Activated CD8-positive, alpha-beta memory T cell treated with anti-CD3 and anti-CD28 coated beads for 36 hours (primary cell): ENCODE measurements at regions not wholly inside any gene's neighbourhood (a gene's known extent, or its start where the extent isn't known, plus 50 kb on each side); places are given as distances from the start of the nearest gene placed in this dataset.
"Not testable (repeated sequence)": the region's sequence is repeated elsewhere in the genome, so short reads cannot be mapped to it uniquely, and the experiment has no call there.

Experiments
- CTCF ChIA-PET: fragments of 350-600 bp; sonication (Branson Sonifier 250); formaldehyde crosslinking; loops from one replicate; lab custom pipeline; 2021; ENCODE audit warnings: antibody characterized with exemption; lab: Charles Lee
- POLR2A ChIA-PET: fragments of 350-600 bp; sonication (Branson Sonifier 250); formaldehyde crosslinking; loops from one replicate; lab custom pipeline; 2021; ENCODE audit warnings: antibody characterized with exemption; lab: Charles Lee

DNA sequence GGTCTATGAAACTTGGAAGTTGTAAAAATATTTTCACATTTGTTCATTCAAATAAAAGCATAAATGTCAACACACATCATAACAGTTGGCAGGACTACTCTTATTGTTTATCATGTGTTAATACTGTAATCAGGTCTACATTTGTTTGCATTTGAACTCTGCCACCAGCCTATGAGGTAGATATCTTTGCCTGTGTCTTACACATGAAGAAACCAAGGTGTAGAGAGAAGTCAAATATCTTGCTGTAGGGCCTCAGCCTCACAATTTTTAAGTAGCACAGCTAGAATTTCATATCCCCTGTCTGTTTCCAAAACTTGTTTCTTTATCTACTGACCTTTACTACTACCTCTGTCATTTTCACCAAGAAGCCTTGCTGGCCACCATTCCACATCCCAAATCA is 161.9 kb downstream of the ZIC4 start:
- ChIA-PET CTCF (no interaction called here), POLR2A (no interaction called here)

DNA sequence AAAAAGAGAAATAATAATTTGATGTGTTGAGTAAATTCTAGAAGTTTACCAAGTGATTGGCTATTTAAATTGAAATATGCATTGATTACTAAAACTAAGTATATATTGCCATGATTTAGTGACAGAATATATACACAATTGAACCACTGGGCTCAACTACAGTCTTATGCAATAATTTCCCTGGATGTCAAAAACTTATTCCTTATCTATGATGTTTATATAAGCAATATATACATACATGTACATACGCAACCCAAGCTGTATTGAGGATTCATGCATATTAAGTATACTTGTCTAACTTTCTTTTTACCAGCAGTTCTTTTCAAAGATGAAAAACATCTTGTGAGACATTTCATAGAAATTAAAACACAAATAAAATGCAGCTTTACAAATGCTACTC is 165.8 kb downstream of the ZIC4 start:
- CTCF ChIA-PET, result no interaction called here
- POLR2A ChIA-PET, result no interaction called here

DNA sequence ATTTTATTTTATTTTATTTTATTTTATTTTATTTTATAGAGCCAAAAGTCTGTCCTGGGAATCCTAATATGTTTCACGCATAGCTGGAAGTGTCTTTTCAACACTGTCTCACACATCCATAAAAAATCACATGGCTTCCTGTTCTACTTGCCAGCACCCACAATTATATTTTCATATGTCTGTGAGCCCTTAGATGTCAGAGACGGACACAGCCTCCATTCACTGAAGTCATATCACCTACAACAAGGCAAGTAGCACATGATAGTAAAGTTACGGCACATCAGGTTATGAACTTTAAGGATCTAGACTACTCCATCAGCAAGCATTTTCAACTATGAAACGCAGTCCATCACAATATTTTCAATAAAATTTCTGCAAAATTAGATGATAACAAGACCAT is 168.4 kb downstream of the ZIC4 start:
- POLR2A ChIA-PET, result no interaction called here
- CTCF ChIA-PET, result no interaction called here

DNA sequence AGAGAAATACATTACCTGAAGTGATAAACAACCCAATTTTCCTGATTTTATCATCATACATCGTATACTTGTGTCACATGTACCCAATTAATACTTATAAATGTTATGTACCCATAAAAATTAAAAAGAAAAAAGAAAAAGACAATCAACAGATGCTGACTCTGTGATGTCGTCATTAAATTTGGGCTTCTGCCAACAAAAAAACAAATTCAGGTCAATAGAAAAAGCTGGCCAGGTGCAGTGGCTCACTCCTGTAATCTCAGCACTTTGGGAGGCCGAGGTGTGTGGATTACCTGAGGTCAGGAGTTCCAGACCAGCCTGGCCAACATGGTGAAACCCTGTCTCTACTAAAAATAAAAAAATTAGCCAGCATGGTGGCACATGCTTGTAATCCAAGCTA is 174.4 kb downstream of the ZIC4 start:
- POLR2A ChIA-PET, CTCF ChIA-PET: not testable (repeated sequence)

DNA sequence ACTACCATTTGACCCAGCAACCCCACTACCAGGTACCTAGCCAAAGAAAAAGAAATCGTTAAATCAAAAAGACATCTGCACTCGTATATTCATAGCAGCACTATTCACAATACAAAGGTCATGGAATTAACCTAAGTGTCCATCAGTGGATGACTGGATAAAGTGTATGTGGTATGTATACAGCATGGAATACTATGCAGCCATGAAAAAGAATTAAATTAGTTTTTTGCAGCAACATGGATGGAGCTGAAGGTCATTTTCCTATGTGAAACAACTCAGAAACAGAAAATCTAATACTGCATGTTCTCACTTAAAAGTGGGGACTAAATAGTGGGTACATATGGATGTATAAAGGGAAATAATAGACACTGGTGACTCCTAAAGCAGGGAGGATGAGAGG is 175.2 kb downstream of the ZIC4 start:
- CTCF ChIA-PET, result no interaction called here

DNA sequence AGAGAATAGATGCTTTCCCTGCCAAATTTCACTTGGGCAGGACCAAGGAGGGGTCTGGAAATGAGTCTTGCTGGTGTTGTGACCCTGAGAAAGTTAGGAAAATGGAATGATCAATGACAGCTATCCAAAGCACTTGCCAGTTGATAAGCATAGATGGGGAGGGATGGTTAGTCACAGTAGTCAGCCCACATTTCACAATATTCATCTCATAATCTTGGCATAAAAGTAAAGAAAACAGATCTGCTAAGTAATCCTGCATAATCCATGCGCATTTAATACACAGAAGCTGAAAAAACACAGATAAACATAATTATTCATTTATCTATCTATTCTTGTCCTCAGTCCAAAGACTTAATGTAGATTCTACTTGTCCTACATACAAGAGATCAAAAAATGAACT is 184.1 kb downstream of the ZIC4 start:
- ChIA-PET POLR2A (no interaction called here), CTCF (no interaction called here)

More for the DNA sequence above, 175.2 kb downstream of the ZIC4 start:
- POLR2A ChIA-PET, result no interaction called here

DNA sequence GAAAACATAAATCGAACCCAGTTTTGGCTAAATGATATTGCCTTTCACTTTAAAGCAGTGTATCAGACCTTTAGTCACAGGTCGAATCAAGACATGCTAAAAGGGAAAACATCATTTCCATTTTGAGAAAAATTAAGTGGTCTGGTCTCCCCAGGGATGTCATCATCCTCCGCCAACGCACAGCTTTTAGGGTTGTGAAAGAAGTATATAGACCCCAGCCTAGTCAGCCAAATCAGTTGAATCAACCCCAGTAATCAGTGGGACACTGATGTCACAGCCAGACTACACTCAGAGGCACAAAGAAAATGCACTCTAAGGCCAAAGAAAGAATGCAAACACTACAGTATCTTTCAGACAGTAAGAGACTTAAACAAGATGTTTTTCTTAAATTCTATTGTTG is 187.4 kb downstream of the ZIC4 start:
- CTCF ChIA-PET, result no interaction called here
- POLR2A ChIA-PET, result no interaction called here

DNA sequence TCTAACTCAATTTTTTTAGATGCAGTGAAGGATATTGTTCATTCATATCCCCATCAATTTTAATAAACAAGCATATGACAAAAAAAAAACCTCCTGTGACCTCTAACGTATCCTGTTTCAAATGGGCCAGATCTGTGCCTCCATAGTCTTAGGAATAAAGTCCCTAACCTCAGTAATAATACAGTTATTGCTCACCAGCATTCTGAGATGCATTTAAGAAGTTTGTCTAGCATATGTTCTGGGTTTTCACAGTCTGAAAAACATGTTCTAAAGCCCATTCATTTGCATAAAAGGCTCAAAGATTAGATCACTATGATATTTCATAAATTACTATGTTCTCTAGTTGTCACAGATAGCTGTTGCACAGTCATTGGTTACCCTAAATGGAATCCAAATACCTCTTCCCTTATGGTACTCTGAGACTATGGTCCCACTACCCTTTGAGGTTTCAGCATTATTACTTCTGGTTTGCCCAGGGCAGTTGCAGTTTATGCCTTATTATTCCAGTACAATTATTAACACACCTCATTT is 190.1 kb downstream of the ZIC4 start:
- CTCF ChIA-PET, result no interaction called here

DNA sequence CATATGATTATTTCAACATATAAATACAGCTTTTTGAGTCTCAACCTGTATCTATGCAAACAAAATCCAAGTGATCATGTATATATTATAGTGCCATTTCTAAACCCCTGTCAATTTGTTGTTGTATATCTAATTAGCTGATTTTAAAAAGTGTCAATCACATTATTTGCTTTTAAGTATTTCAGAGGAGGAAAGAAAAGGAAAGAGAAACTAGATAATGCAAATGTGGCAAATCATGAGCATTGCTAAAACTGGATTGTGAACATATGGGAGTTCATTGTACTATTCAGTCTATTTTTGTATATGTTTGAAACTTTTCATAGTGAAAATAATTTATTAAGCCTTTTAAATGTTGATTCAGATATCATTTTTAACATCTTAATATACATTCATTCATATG is 190.7 kb downstream of the ZIC4 start:
- ChIA-PET CTCF (no interaction called here), POLR2A (no interaction called here)

More for the DNA sequence above, 190.1 kb downstream of the ZIC4 start:
- POLR2A ChIA-PET, result no interaction called here

DNA sequence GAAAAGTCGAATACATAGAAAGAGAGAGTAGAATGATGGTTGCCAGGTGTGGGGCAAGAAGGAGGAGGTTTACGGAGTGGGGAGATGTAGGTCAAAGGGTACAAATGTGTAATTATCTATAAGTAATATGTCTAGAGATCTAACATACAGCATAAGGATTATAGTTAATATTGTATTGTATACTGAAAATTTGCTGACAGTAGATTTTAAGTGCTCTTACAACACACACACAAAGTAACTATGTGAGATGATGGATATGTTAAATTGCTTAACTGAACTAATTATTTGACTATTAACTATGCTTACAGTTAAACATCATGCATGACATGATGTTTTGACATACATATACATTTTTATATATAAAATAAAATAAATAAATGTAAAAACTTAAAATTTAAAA is 192.7 kb downstream of the ZIC4 start:
- CTCF ChIA-PET, result interaction anchor here (1.0 kb wide), 1 partner anchor 13 kb away, joined by 3 read pairs; no protein-coding TSS in a partner anchor
- POLR2A ChIA-PET, result no interaction called here

DNA sequence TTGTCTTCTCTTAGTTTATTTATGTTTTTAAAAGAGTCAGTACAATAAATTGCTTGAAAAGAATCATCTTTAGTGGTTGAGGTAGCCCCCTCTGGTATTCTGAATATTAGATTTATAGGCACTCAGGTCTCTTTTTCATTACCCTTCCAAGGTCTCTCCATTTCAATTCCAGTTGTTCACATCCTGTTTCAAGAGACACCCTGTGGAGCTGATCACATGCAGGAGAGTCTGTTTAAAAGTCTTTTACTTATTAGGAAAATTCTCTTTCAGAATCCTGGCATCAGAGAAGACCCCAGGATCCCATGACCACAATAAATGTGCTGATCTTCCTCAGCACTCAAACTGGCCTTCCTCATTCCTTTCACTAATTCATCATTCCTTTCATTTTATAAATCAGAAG is 195.7 kb downstream of the ZIC4 start:
- ChIA-PET CTCF (interaction anchor here (1.0 kb wide), 1 partner anchor 423 kb away, joined by 3 read pairs; no protein-coding TSS in a partner anchor), POLR2A (no interaction called here)

DNA sequence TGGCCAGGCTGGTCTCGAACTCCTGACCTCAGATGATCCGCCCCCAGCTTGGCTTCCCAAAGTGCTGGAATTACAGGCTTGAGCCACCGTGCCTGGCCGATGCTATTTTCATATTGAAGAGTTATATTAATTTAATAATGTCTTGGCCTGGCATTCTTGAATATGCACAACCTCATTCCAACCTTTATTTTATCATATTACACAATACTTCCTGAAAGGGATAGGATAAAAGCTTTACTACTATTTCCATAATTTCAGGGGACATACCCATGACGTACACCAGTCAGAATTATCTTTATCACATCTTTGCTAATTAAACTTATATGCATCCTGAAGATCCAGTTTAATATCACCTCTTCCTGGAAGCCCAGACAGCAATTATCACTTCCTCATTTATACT is 205.3 kb downstream of the ZIC4 start:
- POLR2A ChIA-PET, result no interaction called here
- CTCF ChIA-PET, result interaction anchor here (1.2 kb wide), 1 partner anchor 12 kb away, joined by 3 read pairs; no protein-coding TSS in a partner anchor

DNA sequence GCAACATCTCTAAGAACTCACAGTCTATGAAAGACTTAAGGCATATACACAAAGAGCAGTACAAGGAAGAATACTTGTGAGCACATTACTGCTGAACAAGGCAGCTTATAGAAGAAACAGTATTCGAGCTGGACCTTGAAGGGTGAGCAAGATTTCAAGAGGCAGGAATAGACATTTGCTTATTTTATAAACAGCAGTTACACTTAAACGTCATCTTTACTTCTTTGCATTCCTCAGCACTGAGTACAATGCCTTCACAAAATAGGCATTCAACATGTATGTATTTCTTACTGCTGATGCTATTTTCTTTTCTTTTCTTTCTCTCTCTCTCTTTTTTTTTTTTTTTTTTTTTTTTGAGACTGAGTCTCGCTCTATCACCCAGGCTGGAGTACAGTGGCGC is 205.8 kb downstream of the ZIC4 start:
- CTCF ChIA-PET, result interaction anchor here (1.2 kb wide), 1 partner anchor 13 kb away, joined by 3 read pairs; no protein-coding TSS in a partner anchor
- POLR2A ChIA-PET, result no interaction called here

DNA sequence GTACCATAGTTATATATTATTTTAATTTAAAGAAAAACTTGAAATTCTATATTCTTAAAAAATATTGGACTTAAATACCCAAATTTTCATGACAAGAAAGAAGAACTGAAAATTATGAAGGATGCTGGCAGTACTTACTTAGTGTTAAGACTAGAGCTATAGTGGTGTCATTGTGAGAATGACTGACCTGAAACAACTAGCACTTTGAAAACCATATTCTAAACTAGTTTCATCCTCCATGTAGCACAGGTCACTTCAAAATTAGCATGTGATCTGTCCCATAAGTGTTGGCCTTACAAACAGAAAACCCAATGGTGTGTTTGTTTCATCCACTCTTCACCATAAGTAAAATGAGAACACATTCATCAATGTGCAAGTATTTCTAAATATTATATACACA is 208.6 kb downstream of the ZIC4 start:
- POLR2A ChIA-PET, result no interaction called here
- CTCF ChIA-PET, result no interaction called here

DNA sequence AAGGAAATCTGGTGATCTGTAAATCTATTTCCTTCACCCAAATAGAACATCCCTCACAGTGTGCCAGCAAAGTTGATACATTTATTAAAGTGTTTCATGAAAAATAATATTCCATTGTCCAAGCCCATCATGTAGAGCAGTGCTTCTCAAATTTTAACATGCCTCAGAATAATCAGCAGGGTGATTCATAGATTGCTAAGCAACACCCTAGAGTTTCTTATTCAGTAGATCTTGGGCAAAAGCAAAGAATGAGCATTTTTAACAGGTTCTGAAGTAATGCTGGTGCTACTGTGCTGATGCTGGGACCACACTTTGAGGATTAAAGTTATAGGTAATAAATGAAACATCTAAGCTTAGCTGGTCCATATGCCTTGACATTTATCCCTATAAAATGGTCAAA is 210.5 kb downstream of the ZIC4 start:
- CTCF ChIA-PET, result no interaction called here
- POLR2A ChIA-PET, result no interaction called here

DNA sequence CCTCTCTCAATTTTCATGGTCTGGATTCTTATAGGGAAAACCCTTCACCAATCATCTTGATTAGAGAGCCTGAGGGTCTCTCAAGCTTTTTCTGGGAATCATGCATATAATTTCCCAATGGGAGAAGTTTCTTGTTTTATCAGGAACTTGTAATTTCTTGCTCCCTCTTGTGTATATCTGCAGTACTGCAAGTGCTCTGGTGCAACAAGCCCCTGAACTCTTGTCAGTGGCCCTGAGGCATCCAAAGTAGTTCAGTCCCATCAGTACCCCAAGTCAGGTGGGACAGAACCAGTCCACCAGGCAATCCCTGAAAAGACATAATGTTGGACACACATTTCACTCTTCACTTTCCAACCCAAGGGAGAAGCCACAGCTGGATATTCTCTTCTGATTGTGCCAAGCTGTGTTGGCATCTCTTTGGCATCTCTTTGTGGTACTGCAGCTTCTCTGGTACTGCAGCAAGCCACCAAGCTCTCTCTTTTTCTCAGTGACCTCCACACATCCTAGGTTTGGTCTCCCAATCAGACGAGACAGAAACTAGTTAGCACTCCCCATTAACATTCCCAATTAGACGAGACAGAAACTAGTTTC is 214.5 kb downstream of the ZIC4 start:
- ChIA-PET CTCF (no interaction called here), POLR2A (no interaction called here)

DNA sequence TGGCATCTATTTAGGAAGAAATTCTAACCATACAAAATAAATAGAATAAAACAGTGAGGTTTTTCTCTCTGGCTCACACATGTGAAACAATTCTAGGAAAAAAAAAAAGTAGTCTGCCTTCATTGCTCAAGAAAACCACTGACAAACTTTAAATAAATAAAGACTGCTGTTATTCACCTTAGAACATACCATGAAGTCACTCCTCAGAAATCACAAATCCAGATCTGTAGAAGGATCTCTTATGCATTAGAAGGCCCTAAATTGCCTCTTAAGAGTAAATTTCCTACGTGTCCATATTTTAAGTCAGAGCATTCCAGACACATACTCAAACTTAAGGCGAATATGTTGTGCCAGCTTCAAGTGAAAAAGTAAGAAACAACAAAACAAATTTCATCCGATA is 217.3 kb downstream of the ZIC4 start:
- POLR2A ChIA-PET, result no interaction called here
- CTCF ChIA-PET, result no interaction called here

DNA sequence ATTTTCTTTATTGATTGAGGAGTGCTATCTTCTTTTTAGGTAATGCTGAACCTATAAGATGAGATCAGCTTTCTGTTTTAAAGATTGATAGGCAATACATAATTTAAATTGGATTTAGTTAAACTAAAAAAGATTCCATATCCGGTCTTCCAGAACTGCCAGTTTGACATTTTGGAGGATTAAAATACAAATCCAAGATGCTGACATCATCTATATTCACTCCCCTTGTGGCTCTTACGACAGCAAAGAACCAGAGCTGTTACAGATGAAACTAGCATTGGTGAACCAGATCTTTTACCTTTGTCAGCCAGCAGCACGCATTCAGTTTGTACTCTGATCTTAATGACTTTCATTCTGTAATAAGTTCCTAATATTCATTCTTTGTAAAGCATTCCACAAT is 218.7 kb downstream of the ZIC4 start:
- ChIA-PET POLR2A (no interaction called here), CTCF (no interaction called here)

DNA sequence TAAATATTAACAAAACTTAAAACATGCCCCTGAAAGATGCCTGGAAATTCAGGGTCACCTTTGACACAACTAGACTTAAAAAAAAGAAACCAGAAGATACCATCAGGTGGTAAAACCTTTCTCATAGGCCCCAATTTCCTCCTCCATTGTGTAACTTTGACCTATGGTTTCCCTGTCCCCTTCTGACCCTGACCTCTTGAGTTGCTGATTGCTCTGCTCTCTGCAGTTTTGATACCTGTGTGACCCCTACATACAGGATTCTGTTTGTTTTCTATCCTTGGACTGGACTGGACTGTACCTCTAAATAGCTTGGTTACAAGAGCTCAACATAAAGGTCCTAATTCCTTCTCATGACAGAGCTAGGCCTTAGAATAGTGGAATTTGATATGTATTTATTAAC is 220.6 kb downstream of the ZIC4 start:
- ChIA-PET POLR2A (no interaction called here), CTCF (no interaction called here)

DNA sequence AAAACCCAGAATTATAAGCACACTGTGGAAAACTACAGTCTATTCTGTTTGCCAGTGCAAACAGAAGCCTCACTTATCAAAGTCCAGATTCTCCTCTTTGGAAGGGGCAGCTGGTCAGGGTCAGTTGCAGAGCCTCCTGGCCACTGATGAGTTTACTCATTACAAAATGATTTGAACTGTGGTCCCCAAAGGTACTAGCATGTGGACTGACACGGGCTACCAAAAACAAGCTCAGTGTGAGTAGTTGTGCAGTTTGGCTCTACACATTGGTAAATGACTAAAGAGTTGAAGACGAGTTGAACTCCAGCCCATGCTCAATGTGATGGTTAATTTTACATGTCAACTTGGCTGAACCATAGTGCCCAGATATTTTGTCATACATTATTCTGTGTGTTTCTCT is 221.5 kb downstream of the ZIC4 start:
- ChIA-PET CTCF (no interaction called here), POLR2A (no interaction called here)

DNA sequence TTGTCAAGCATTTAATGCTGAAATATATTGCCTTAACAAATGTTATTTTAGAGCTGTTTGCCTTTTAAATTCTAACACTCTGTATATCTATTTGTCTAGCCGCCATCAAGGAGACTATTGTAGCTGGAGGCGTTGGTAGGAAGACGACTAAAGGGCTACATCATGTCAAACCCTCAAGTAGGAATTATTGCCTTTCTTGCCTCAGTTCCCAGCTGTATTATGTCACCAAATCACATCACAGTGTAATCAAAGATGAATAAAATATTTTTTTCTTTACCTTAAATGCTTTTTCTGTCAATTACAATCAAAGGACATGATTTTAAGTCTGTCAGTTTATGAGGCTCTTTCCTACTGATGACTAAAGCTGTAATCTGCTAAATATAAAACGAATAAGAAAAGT is 233.1 kb downstream of the ZIC4 start:
- ChIA-PET CTCF (no interaction called here), POLR2A (no interaction called here)

DNA sequence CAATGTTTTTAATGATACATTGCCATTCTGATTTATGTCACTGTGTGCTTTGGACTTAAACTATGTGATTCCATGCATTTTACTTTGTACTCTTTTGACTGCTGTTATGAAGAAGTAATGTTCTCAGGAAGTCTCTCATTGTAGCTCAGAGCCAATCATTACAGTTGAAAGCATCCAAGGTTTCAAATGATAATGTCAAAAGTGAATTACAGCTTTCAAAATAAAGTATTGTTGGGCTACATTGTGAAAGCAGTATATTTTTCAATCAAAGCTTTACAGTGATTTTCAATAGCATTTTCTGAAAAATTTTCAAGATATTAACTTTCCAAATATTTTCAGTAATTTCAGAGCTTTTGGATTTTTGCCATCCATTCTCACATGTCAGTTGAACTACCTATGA is 243.6 kb downstream of the ZIC4 start:
- CTCF ChIA-PET, result no interaction called here
- POLR2A ChIA-PET, result no interaction called here
